Osteoblast (primary cell): ENCODE measurements at regions not wholly inside any gene's neighbourhood (a gene's known extent, or its start where the extent isn't known, plus 50 kb on each side); places are given as distances from the start of the nearest gene placed in this dataset.

ENCODE experiments used
- DNase-seq: peaks from one replicate; pipeline ENCODE4 v3.0.0; 2011; ENCODE audit warnings: low spot score, mixed read lengths; ENCODE audit not compliant: insufficient read length; ENCODE audit errors: missing footprints
- H2AFZ ChIP-seq: 2 replicates; pipeline ENCODE4 v1.6.0; 2011; ENCODE audit warnings: mild to moderate bottlenecking, low read length
- H3K27ac ChIP-seq: 2 replicates; pipeline ENCODE4 v1.5.1; 2011; ENCODE audit warnings: mild to moderate bottlenecking, low read depth, low read length, moderate library complexity
- H3K27me3 ChIP-seq: 2 replicates; pipeline ENCODE4 v1.6.0; 2012; ENCODE audit warnings: mild to moderate bottlenecking, control low read depth, inconsistent platforms, low read length, moderate library complexity; ENCODE audit not compliant: insufficient read depth
- H3K36me3 ChIP-seq: 2 replicates; pipeline ENCODE4 v1.5.1; 2011; ENCODE audit warnings: mild to moderate bottlenecking, low read length, control low read depth, moderate library complexity; ENCODE audit not compliant: insufficient read depth
- H3K4me1 ChIP-seq: 2 replicates; pipeline ENCODE4 v1.5.1; 2011; ENCODE audit warnings: mild to moderate bottlenecking, low read length, control low read depth, moderate library complexity; ENCODE audit not compliant: insufficient read depth
- H3K4me2 ChIP-seq: 2 replicates; pipeline ENCODE4 v1.6.0; 2011; ENCODE audit warnings: mild to moderate bottlenecking, low read length; ENCODE audit not compliant: insufficient read depth
- H3K4me3 ChIP-seq: fragments of 200-600 bp; sonication (generic); 3 replicates; pipeline ENCODE4 v1.5.1; 2012; ENCODE audit warnings: mild to moderate bottlenecking, low read length, inconsistent platforms; ENCODE audit not compliant: insufficient read depth
- H3K79me2 ChIP-seq: 2 replicates; pipeline ENCODE4 v1.6.0; 2012; ENCODE audit warnings: mild to moderate bottlenecking, low read length, control low read depth, inconsistent platforms; ENCODE audit not compliant: insufficient read depth
- H3K9me3 ChIP-seq: 2 replicates; pipeline ENCODE4 v1.5.1; 2011; ENCODE audit warnings: low read depth, low read length, control low read depth
- H4K20me1 ChIP-seq: 2 replicates; pipeline ENCODE4 v1.6.0; 2012; ENCODE audit warnings: mild to moderate bottlenecking, low read length, control low read depth; ENCODE audit not compliant: insufficient read depth
- CTCF ChIP-seq: IDR thresholded peaks from 2 replicates; pipeline ENCODE4 v1.5.1; 2011; ENCODE audit warnings: mild to moderate bottlenecking, low read depth, low read length, moderate library complexity; ENCODE audit errors: extremely low read depth

DNA sequence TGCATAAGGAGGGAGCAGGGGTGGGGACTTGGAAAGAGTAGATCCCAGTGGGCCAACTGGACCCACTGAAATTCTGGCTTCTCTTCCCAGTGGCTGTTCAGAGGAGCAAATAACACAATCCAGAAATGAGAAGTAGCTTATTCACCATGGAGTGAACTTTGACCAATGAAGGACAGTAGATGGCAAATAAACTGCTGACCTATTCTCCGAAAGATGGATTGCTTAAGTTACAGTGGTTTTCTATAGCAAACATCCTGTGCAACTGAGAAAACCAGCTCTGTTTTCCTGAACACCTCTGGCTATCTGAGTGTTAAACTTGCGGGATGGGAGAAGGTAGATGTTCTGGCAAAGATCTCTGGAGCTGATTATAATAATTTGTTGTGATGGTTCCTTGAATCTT lies 325.1 kb downstream of the SPATA31D1 start:
- no peaks in the 10 kb centered on the region for H3K36me3 ChIP-seq
- TF ChIP-seq CTCF = no peak

DNA sequence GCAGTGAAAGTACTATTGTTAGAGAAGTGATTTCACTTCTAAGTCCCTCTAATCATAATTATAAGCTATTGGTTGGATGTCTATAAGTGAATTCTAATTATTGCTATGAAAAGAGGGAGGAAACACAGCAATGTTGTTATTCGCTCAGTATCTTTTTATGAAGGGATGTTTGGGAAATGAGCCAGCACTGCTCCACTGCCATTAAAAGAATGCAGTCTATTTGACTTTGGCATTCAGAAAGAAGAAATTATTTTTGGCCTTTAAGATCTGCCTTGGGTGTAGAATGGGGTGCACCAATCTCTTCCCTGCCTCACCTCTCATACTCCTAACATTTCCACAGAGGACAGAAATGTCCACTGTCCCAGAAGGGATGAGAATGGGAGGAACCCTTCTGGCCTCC lies 332.0 kb downstream of the SPATA31D1 start:
- Histone ChIP-seq H3K4me1 (peaks cover 5% of the 10 kb centered on the region), H3K4me2 (no peak overlapping the region), H4K20me1 (no peaks in the 10 kb centered on the region), H3K9me3 (no peaks in the 10 kb centered on the region), H3K79me2 (no peaks in the 10 kb centered on the region), H3K27ac (no peak overlapping the region), H3K27me3 (no peaks in the 10 kb centered on the region), H3K4me3 (no peak overlapping the region), H3K36me3 (no peaks in the 10 kb centered on the region), H2AFZ (peak overlapping the region; percentile 6)
- DNase-seq = no peak
- TF ChIP-seq CTCF = no peak

More for the DNA sequence above, 325.1 kb downstream of the SPATA31D1 start:
- Histone ChIP-seq H3K9me3 (no peaks in the 10 kb centered on the region), H3K27me3 (no peaks in the 10 kb centered on the region), H3K4me1 (no peaks in the 10 kb centered on the region), H3K4me2 (no peak overlapping the region), H3K79me2 (no peaks in the 10 kb centered on the region), H2AFZ (no peak overlapping the region), H4K20me1 (no peaks in the 10 kb centered on the region), H3K27ac (no peak overlapping the region), H3K4me3 (no peak overlapping the region)
- DNase-seq = no peak

DNA sequence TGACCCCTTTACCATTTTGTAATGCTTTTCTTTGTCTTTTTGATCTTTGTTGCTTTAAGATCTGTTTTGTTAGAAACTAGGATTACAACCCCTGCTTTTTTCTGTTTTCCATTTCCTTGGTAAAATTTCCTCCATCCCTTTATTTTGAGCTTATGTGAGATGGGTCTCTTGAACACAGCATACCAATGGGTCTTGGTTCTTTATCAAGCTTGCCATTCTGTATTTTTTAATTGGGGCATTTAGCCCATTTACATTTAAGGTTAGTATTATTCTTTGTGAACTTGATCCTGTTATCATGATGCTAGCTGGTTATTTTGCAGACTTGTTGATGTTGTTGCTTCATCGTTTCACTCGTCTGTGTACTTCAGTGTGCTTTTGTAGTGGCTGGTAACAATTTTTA lies 337.3 kb downstream of the SPATA31D1 start:
- no peak overlapping the region for H2AFZ ChIP-seq
- H3K27me3 ChIP-seq = no peaks in the 10 kb centered on the region
- peaks cover 1% of the 10 kb centered on the region for H3K4me1 ChIP-seq
- H3K9me3 ChIP-seq = no peaks in the 10 kb centered on the region
- H3K4me3 ChIP-seq = no peak overlapping the region
- H3K4me2 ChIP-seq = no peak overlapping the region
- H4K20me1 ChIP-seq = no peaks in the 10 kb centered on the region
- no peak for DNase-seq
- H3K79me2 ChIP-seq = no peaks in the 10 kb centered on the region
- TF ChIP-seq CTCF = no peak
- H3K36me3 ChIP-seq = no peaks in the 10 kb centered on the region
- H3K27ac ChIP-seq = no peak overlapping the region

DNA sequence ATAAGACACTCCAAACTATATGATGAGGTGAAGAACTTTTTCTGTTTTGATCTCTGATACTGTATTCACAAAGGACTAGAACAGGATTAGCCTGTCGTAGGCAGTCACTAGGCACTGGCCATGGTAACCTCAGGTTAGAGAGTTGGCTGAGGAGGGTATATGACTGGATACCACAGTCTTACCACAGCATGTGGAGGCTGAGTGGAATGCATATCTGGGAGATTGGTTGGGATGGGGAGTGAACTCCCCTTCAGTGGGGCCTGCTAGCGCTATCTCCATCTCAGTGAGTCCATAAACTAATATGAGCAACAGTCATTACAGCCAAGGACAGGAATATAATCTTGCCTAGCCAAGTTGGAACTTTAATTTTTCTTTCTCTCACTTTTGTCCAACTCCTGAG lies 339.1 kb downstream of the SPATA31D1 start:
- Histone ChIP-seq H3K36me3 (no peaks in the 10 kb centered on the region), H3K79me2 (no peaks in the 10 kb centered on the region), H3K27ac (no peak overlapping the region), H3K4me1 (peaks cover 14% of the 10 kb centered on the region), H2AFZ (no peak overlapping the region), H3K4me2 (no peak overlapping the region), H3K27me3 (no peaks in the 10 kb centered on the region), H3K9me3 (no peaks in the 10 kb centered on the region), H4K20me1 (no peaks in the 10 kb centered on the region), H3K4me3 (no peak overlapping the region)
- DNase-seq = no peak
- TF ChIP-seq CTCF = no peak
